B cell (primary cell): ENCODE measurements at regions not wholly inside any gene's neighbourhood (a gene's known extent, or its start where the extent isn't known, plus 50 kb on each side); places are given as distances from the start of the nearest gene placed in this dataset.

Experiments used
- ATAC-seq: fragments of 200-7000 bp; cut with Tn5 transposase; one replicate; pipeline ENCODE4 v1.10.0; 2021; ENCODE audit warnings: low read depth, mild to moderate bottlenecking, moderate number of reproducible peaks, moderate library complexity
- CTCF ChIA-PET: fragments of 350-600 bp; sonication (Branson Sonifier 250); formaldehyde crosslinking; loops from one replicate; lab custom pipeline; 2021; ENCODE audit warnings: antibody characterized with exemption, inconsistent platforms; lab: Charles Lee
- POLR2A ChIA-PET: fragments of 350-600 bp; sonication (Branson Sonifier 250); formaldehyde crosslinking; loops from one replicate; lab custom pipeline; 2021; ENCODE audit warnings: antibody characterized with exemption; lab: Charles Lee
- DNase-seq: peaks from one replicate; pipeline ENCODE4 v3.0.0; 2013
- H2AFZ ChIP-seq: 2 replicates; pipeline ENCODE4 v1.6.1; 2012; ENCODE audit warnings: mild to moderate bottlenecking, low read depth, low read length; ENCODE audit not compliant: insufficient read depth, poor library complexity, severe bottlenecking
- H3K27ac ChIP-seq, 2 donors: 1 replicate in 1 of 2; 2 replicates in 1 of 2; pipeline ENCODE4 v1.5.1; 2012 to 2013; ENCODE audit warnings: low read length in 2 of 2, mild to moderate bottlenecking in 2 of 2, moderate library complexity in 1 of 2
- H3K27me3 ChIP-seq, 4 experiments: fragments of 200-600 bp in 1 of 4; sonication (generic) in 1 of 4; replicated peaks in 1 of 4; 1 replicate in 2 of 4; 2 replicates in 2 of 4; pipeline versions ENCODE4 v1.6.1 to v1.7.0; 2013 to 2016; ENCODE audit warnings: low read length in 3 of 4, mild to moderate bottlenecking in 2 of 4, mixed read lengths in 1 of 4, moderate library complexity in 1 of 4; ENCODE audit not compliant: insufficient read depth in 4 of 4, control insufficient read depth in 3 of 4; ENCODE audit errors: control extremely low read depth in 1 of 4
- H3K36me3 ChIP-seq, 2 experiments: replicated peaks in 1 of 2; 1 replicate in 1 of 2; 2 replicates in 1 of 2; pipeline versions ENCODE4 v1.6.1 to v1.7.1; 2013; ENCODE audit warnings: low read length in 1 of 2; ENCODE audit not compliant: insufficient read depth in 2 of 2, control insufficient read depth in 1 of 2; ENCODE audit errors: control extremely low read depth in 1 of 2, extremely low read depth in 1 of 2
- H3K4me1 ChIP-seq, 2 donors: fragments of 200-600 bp in 1 of 2; sonication (generic) in 1 of 2; 1 replicate in 1 of 2; 2 replicates in 1 of 2; pipeline versions ENCODE4 v1.5.1 to v1.6.1; 2013 to 2017; ENCODE audit warnings: low read length in 2 of 2; ENCODE audit not compliant: control insufficient read depth in 2 of 2, insufficient read depth in 2 of 2
- H3K4me2 ChIP-seq: replicated peaks from 2 replicates; pipeline ENCODE3; 2012; ENCODE audit warnings: mild to moderate bottlenecking, low read depth, low read length; ENCODE audit not compliant: poor library complexity, severe bottlenecking
- H3K4me3 ChIP-seq, 5 experiments: fragments of 200-600 bp in 1 of 5; sonication (generic) in 1 of 5; 1 replicate in 3 of 5; 2 replicates in 2 of 5; pipeline versions ENCODE4 v1.5.1 to v1.7.0; 2011 to 2016; ENCODE audit warnings: low read length in 4 of 5, mild to moderate bottlenecking in 4 of 5, low read depth in 2 of 5, control low read depth in 1 of 5, moderate library complexity in 1 of 5; ENCODE audit not compliant: insufficient read depth in 1 of 5; ENCODE audit errors: control extremely low read depth in 1 of 5, extremely low read depth in 1 of 5
- H3K79me2 ChIP-seq: fragments of 200-600 bp; sonication (generic); one replicate; pipeline ENCODE4 v1.6.0; 2016; ENCODE audit warnings: low read length; ENCODE audit not compliant: control insufficient read depth, insufficient read depth
- H3K9ac ChIP-seq: fragments of 200-600 bp; sonication (generic); 2 replicates; pipeline ENCODE4 v1.6.1; 2017; ENCODE audit warnings: mild to moderate bottlenecking, low read length, moderate library complexity
- H3K9me3 ChIP-seq, 3 donors: one replicate each; pipeline versions ENCODE4 v1.6.1 to v1.7.1; 2013; ENCODE audit warnings: low read length in 2 of 3; ENCODE audit not compliant: control insufficient read depth in 2 of 3, insufficient read depth in 1 of 3; ENCODE audit errors: control extremely low read depth in 1 of 3
- H4K20me1 ChIP-seq: 2 replicates; pipeline ENCODE4 v1.6.0; 2012; ENCODE audit warnings: mild to moderate bottlenecking, low read length; ENCODE audit not compliant: insufficient read depth, control insufficient read depth, poor library complexity, severe bottlenecking
- H3K27ac Mint-ChIP-seq: one replicate; pipeline ENCODE4 v1.8.0; 2021; ENCODE audit warnings: mixed read lengths
- H3K27me3 Mint-ChIP-seq: one replicate; pipeline ENCODE4 v1.8.0; 2021; ENCODE audit warnings: mixed read lengths
- H3K4me1 Mint-ChIP-seq: one replicate; pipeline ENCODE4 v1.8.0; 2021; ENCODE audit warnings: mixed read lengths
- H3K4me3 Mint-ChIP-seq: one replicate; pipeline ENCODE4 v1.8.0; 2021; ENCODE audit warnings: mixed read lengths
- H3K9me3 Mint-ChIP-seq: one replicate; pipeline ENCODE4 v1.8.0; 2022; ENCODE audit warnings: mixed read lengths; ENCODE audit not compliant: insufficient read depth
- CTCF ChIP-seq: fragments of 200-600 bp; IDR thresholded peaks from one replicate; pipeline ENCODE4 v1.8.0; 2022; ENCODE audit warnings: antibody characterized with exemption, mild to moderate bottlenecking
- EZH2 ChIP-seq: IDR thresholded peaks from 2 replicates; pipeline ENCODE4 v1.6.1; 2012; ENCODE audit warnings: borderline replicate concordance, low read depth, mild to moderate bottlenecking, moderate library complexity, low read length; ENCODE audit not compliant: insufficient read depth, poor library complexity, severe bottlenecking
- WGBS: methylation state at CpG from one replicate; pipeline ENCODE4 v1.1.5; 2013; ENCODE audit warnings: missing lambda C conversion rate; ENCODE audit not compliant: insufficient coverage; 5-methylcytosine and 5-hydroxymethylcytosine counted together
- intact Hi-C: fragments of 100-400 bp; cut with micrococcal nuclease; formaldehyde crosslinking; loops from one replicate; pipeline ENCODE4 v1.10.0; 2022

- H3K27ac Mint-ChIP-seq = no peak overlapping the region
- no peak overlapping the region for H3K4me3 Mint-ChIP-seq
- peaks cover 3% of the 10 kb centered on the region for H3K9me3 Mint-ChIP-seq
- no peaks in the 10 kb centered on the region for H3K4me1 Mint-ChIP-seq
- no peaks in the 10 kb centered on the region for H3K27me3 Mint-ChIP-seq
- ChIA-PET CTCF (no interaction called here), POLR2A (no interaction called here)
- no peak overlapping the region for H3K4me3 ChIP-seq
- no peaks in the 10 kb centered on the region for H4K20me1 ChIP-seq
- ATAC-seq (no peak), DNase-seq (no peak)
- no peak for TF ChIP-seq EZH2
- TF ChIP-seq CTCF = no peak
- no peaks in the 10 kb centered on the region for H3K36me3 ChIP-seq
- no peak overlapping the region for H3K27ac ChIP-seq
- H3K27me3 ChIP-seq = no peaks in the 10 kb centered on the region
- intact Hi-C loops = no loop called here
- H3K9ac ChIP-seq = no peak overlapping the region
- H3K79me2 ChIP-seq = no peaks in the 10 kb centered on the region
- no peaks in the 10 kb centered on the region for H3K9me3 ChIP-seq
- no peak overlapping the region for H2AFZ ChIP-seq
- no peaks in the 10 kb centered on the region for H3K4me1 ChIP-seq
- H3K4me2 ChIP-seq = no peak overlapping the region
- no CpG with 5 or more reads among the region's 6 CpGs for WGBS
These were observed 378.7 kb downstream of the LIG4 start for GRCh38 chr13:107836685-107837084.

- H3K4me2 ChIP-seq = no peak overlapping the region
- H3K27me3 Mint-ChIP-seq = no peaks in the 10 kb centered on the region
- no peak overlapping the region for H3K4me3 Mint-ChIP-seq
- no peak for TF ChIP-seq EZH2
- TF ChIP-seq CTCF = no peak
- H3K27ac Mint-ChIP-seq = no peak overlapping the region
- H3K4me1 Mint-ChIP-seq = no peaks in the 10 kb centered on the region
- no peaks in the 10 kb centered on the region for H3K27me3 ChIP-seq
- no peak overlapping the region for H3K4me3 ChIP-seq
- intact Hi-C loops = no loop called here
- no peak overlapping the region for H3K9ac ChIP-seq
- H4K20me1 ChIP-seq = no peaks in the 10 kb centered on the region
- H3K4me1 ChIP-seq = no peaks in the 10 kb centered on the region
- POLR2A ChIA-PET = no interaction called here
- no peak overlapping the region for H2AFZ ChIP-seq
- WGBS = no CpG with 5 or more reads among the region's 4 CpGs
- no peak for ATAC-seq
- CTCF ChIA-PET = no interaction called here
- H3K79me2 ChIP-seq = no peaks in the 10 kb centered on the region
- DNase-seq = no peak
- H3K9me3 ChIP-seq = no peaks in the 10 kb centered on the region
- no peaks in the 10 kb centered on the region for H3K36me3 ChIP-seq
- H3K27ac ChIP-seq = no peak overlapping the region
- H3K9me3 Mint-ChIP-seq = peaks cover 3% of the 10 kb centered on the region
These were observed 379.9 kb downstream of the LIG4 start for GRCh38 chr13:107835339-107836018.
